Neural cell (in vitro differentiated cells): ENCODE measurements at regions not wholly inside any gene's neighbourhood (a gene's known extent, or its start where the extent isn't known, plus 50 kb on each side); places are given as distances from the start of the nearest gene placed in this dataset.

ENCODE experiments used
- H2AFZ ChIP-seq: fragments of 200-600, 300-800 bp; sonication (generic), shearing (Covaris generic); 2 replicates; pipeline ENCODE4 v1.6.0; 2014; ENCODE audit warnings: low read depth, mild to moderate bottlenecking, antibody characterized with exemption, low read length, moderate library complexity
- H3F3A ChIP-seq: fragments of 200-600 bp; shearing (Covaris generic); 2 replicates; pipeline ENCODE4 v1.6.1; 2016; ENCODE audit warnings: mild to moderate bottlenecking, moderate library complexity, mixed read lengths, antibody characterized with exemption, low read length; ENCODE audit not compliant: insufficient read depth, poor library complexity, severe bottlenecking
- H3K27ac ChIP-seq: fragments of 200-600, 300-800 bp; sonication (generic), shearing (Covaris generic); 2 replicates; pipeline ENCODE4 v1.5.1; 2014; ENCODE audit warnings: mild to moderate bottlenecking, low read length, moderate library complexity
- H3K27me3 ChIP-seq: fragments of 300-800, 200-600 bp; sonication (generic), shearing (Covaris generic); 2 replicates; pipeline ENCODE4 v1.6.0; 2014; ENCODE audit warnings: mild to moderate bottlenecking, low read depth, low read length, moderate library complexity; ENCODE audit not compliant: insufficient read depth
- H3K36me3 ChIP-seq: fragments of 300-800, 200-600 bp; sonication (generic), shearing (Covaris generic); 2 replicates; pipeline ENCODE4 v1.5.1; 2014; ENCODE audit warnings: mild to moderate bottlenecking, antibody characterized with exemption, low read length, moderate library complexity; ENCODE audit not compliant: insufficient read depth
- H3K4me2 ChIP-seq: fragments of 300-800, 200-600 bp; sonication (generic), shearing (Covaris generic); 2 replicates; pipeline ENCODE4 v1.6.0; 2014; ENCODE audit warnings: mild to moderate bottlenecking, low read length
- H3K4me3 ChIP-seq: fragments of 300-800, 200-600 bp; sonication (generic), shearing (Covaris generic); 2 replicates; pipeline ENCODE4 v1.5.1; 2014; ENCODE audit warnings: mild to moderate bottlenecking, low read length, moderate library complexity
- H3K79me2 ChIP-seq: fragments of 200-600 bp; shearing (Covaris generic); replicated peaks from 2 replicates; pipeline ENCODE4 v1.6.0; 2014; ENCODE audit warnings: mild to moderate bottlenecking, low read length, moderate library complexity; ENCODE audit not compliant: insufficient read depth
- H3K9ac ChIP-seq: fragments of 300-800, 200-600 bp; sonication (generic), shearing (Covaris generic); 2 replicates; pipeline ENCODE4 v1.6.1; 2016; ENCODE audit warnings: mild to moderate bottlenecking, low read length, mixed read lengths
- H3K9me2 ChIP-seq: fragments of 200-600 bp; shearing (Covaris generic); 2 replicates; pipeline ENCODE4 v1.6.1; 2016; ENCODE audit warnings: mild to moderate bottlenecking, low read length, mixed read lengths; ENCODE audit not compliant: insufficient read depth
- H3K9me3 ChIP-seq: fragments of 200-600, 300-800 bp; sonication (generic), shearing (Covaris generic); 2 replicates; pipeline ENCODE4 v1.6.1; 2016; ENCODE audit warnings: mild to moderate bottlenecking, mixed run types, low read length, moderate library complexity, mixed read lengths
- H4K20me1 ChIP-seq: fragments of 200-600 bp; shearing (Covaris generic); 2 replicates; pipeline ENCODE4 v1.6.1; 2016; ENCODE audit warnings: mild to moderate bottlenecking, mixed run types; ENCODE audit not compliant: insufficient read depth
- CTCF ChIP-seq: fragments of 450-650 bp; IDR thresholded peaks from 2 replicates; pipeline ENCODE4 v1.5.1; 2014; ENCODE audit warnings: antibody characterized with exemption, mild to moderate bottlenecking, moderate library complexity; ENCODE audit not compliant: poor library complexity, severe bottlenecking
- EP300 ChIP-seq: fragments of 450-650 bp; conservative IDR thresholded peaks from 2 replicates; pipeline ENCODE4 v1.6.1; 2014; ENCODE audit warnings: antibody characterized with exemption, mild to moderate bottlenecking, moderate library complexity; ENCODE audit not compliant: poor library complexity, severe bottlenecking
- EZH2 ChIP-seq: fragments of 200-600, 300-800 bp; shearing (Covaris generic), sonication (generic); IDR thresholded peaks from 2 replicates; pipeline ENCODE4 v1.6.1; 2014; ENCODE audit warnings: antibody characterized with exemption, low read length, borderline replicate concordance, mild to moderate bottlenecking; ENCODE audit not compliant: insufficient read depth, poor library complexity, severe bottlenecking
- MXI1 ChIP-seq: fragments of 450-650 bp; conservative IDR thresholded peaks from 2 replicates; pipeline ENCODE4 v1.6.1; 2014; ENCODE audit warnings: antibody characterized with exemption, mild to moderate bottlenecking; ENCODE audit not compliant: poor library complexity, severe bottlenecking
- POLR2AphosphoS5 ChIP-seq: IDR thresholded peaks from 2 replicates; pipeline ENCODE4 v1.6.1; 2012
- RAD21 ChIP-seq: fragments of 450-650 bp; conservative IDR thresholded peaks from 2 replicates; pipeline ENCODE4 v1.6.1; 2014; ENCODE audit warnings: antibody characterized with exemption, mild to moderate bottlenecking, moderate library complexity
- REST ChIP-seq: IDR thresholded peaks from 2 replicates; pipeline ENCODE4 v1.6.1; 2012; ENCODE audit warnings: borderline replicate concordance
- SMC3 ChIP-seq: fragments of 450-650 bp; conservative IDR thresholded peaks from 2 replicates; pipeline ENCODE4 v1.6.1; 2014; ENCODE audit warnings: antibody characterized with exemption, mild to moderate bottlenecking, moderate library complexity; ENCODE audit not compliant: poor library complexity
- TAF1 ChIP-seq: IDR thresholded peaks from 2 replicates; pipeline ENCODE4 v1.6.1; 2012; ENCODE audit warnings: low read depth

DNA sequence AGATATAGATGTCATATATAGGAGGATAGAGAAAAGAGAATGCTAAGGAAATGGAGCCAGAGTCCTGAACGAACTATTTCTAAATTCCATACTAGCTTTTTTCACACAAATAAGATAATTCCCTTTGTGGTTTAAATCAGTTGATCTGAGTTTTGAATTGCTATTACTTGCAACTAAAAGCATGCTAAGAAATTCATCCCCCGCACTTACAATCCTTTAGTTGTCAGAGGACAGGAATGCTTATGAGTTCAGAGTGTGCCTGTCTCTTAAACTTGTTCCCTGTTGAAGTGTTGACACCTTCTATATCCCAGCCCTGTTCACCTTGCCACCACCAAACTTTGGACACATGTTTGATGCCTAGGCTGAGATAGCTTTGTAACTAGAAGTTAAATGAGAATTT lies 406.2 kb downstream of the METTL15 start:
- TF ChIP-seq TAF1 (no peak), SMC3 (no peak), CTCF (no peak), EP300 (no peak), MXI1 (no peak), EZH2 (no peak), POLR2AphosphoS5 (no peak), REST (no peak)

GRCh38 chr11:28512143-28512756 lies 404.1 kb downstream of the METTL15 start:
- H3K79me2 ChIP-seq, result no peaks in the 10 kb centered on the region
- no peaks in the 10 kb centered on the region for H3K27me3 ChIP-seq

More for the DNA sequence above, 406.2 kb downstream of the METTL15 start:
- Histone ChIP-seq H2AFZ (no peak overlapping the region), H3K27ac (no peak overlapping the region), H3K4me2 (no peak overlapping the region), H3K36me3 (no peaks in the 10 kb centered on the region), H3K9me3 (no peaks in the 10 kb centered on the region), H3K79me2 (no peaks in the 10 kb centered on the region), H3K9me2 (no peaks in the 10 kb centered on the region), H3K4me3 (no peak overlapping the region), H3F3A (no peaks in the 10 kb centered on the region), H4K20me1 (no peaks in the 10 kb centered on the region), H3K27me3 (no peaks in the 10 kb centered on the region), H3K9ac (no peak overlapping the region)

More at GRCh38 chr11:28512143-28512756, 404.1 kb downstream of the METTL15 start:
- no peak overlapping the region for H3K9ac ChIP-seq
- no peak overlapping the region for H3K4me3 ChIP-seq
- no peak for TF ChIP-seq EZH2
- TF ChIP-seq TAF1, result no peak
- TF ChIP-seq CTCF, result no peak
- no peak for TF ChIP-seq MXI1
- TF ChIP-seq SMC3, result no peak
- TF ChIP-seq EP300, result no peak
- TF ChIP-seq RAD21, result no peak
- no peak for TF ChIP-seq REST
- TF ChIP-seq POLR2AphosphoS5, result no peak
- H2AFZ ChIP-seq, result no peak overlapping the region
- no peak overlapping the region for H3K27ac ChIP-seq
- H4K20me1 ChIP-seq, result no peaks in the 10 kb centered on the region
- no peaks in the 10 kb centered on the region for H3K9me3 ChIP-seq
- H3F3A ChIP-seq, result no peaks in the 10 kb centered on the region
- H3K9me2 ChIP-seq, result no peaks in the 10 kb centered on the region
- H3K4me2 ChIP-seq, result no peak overlapping the region
- no peaks in the 10 kb centered on the region for H3K36me3 ChIP-seq
